ENCODE measurements at regions not wholly inside any gene's neighbourhood (a gene's known extent, or its start where the extent isn't known, plus 50 kb on each side); places are given as distances from the start of the nearest gene placed in this dataset. TPM values are rescaled to one million over a fixed set of nuclear protein-coding genes. Genes with fewer than 3 reads are reported as not detected.

DNA sequence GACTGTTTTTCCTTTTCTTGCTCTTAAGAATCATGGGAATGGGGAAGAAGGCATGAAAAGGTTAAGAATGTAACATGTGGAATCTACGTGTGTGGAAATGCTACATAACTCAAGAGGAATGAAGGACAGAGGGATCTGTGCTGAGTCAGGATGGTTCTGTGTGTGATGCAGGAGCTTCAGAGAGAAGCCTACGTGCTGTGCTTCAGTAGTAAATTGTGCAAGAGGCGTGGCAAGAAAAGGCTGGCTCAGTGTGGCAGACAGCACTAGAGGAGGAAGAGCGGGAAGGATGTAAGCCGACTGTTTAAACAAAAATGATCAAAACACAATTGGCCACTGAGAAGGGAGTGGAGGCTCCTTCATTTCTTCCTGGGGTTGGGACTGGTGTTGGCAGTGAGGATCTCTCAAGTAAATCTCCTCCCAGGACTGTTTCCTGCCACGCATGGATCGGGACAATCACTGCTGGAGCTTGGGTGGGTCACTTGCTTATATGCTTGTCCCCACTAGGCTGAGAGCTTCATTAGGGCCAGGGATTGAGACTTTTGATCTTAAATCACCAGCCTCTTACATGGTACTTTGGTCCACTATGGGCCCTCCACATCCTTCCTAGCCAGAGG lies 59.4 kb upstream of the BASP1 start:
- DNase-seq (ENCODE audit: low read depth in 2 of 3, low spot score in 2 of 3), result no peak

DNA sequence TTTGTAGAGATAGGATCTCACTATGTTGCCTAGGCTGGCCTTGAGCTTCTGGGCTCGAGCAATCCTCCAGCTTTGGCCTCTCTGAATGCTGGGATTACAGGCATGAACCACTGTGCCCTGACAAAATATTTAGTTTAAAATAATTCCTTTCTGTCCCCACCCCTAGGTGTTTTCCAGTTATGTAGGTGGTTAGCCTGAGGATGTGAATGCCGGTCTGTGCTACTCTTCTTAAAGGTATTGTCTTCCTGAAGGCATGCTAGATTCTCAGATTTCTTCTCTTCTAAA lies 56.7 kb upstream of the BASP1 start:
- no peak for DNase-seq (ENCODE audit: low read depth in 2 of 3, low spot score in 2 of 3)

DNA sequence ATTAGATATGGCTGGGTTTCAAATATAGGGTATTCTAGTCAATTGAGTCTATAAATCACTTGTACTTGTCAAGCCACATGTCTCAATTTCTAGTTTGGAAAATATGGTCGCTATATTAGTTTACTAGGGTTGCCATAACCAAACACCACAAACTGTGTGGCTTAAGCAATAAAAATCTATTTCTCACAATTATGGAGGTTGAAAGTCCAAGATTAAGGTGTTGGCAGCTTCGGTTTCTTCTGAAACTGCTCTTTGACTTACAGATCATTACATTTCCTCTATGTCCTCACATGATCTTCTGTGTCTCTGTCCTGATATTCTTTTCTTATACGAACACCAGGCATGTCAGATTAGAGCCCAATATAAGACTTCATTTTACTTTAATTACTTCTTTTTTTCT lies 55.8 kb upstream of the BASP1 start:
- no peak for DNase-seq (ENCODE audit: low read depth in 2 of 3, low spot score in 2 of 3)

DNA sequence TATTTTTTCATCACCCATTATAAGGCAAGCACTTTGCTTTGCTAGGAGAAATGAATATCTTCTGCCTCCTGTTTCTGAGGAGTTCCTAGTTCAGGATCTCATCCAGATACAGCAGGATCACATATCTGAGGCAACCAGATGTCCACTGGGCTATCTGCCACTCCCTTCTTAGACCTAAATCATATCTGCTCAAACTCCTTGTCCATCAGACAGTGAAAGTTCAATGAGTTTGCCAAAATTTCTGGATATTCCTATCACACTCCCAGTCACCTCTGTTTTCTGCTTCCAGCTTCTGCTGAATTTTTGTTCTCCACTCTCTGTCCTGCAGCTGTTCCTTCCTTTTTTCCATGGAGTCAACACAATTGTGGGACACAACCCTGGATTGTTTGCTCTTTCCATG lies 54.2 kb upstream of the BASP1 start:
- DNase-seq (ENCODE audit: low read depth in 2 of 3, low spot score in 2 of 3), result no peak

DNA sequence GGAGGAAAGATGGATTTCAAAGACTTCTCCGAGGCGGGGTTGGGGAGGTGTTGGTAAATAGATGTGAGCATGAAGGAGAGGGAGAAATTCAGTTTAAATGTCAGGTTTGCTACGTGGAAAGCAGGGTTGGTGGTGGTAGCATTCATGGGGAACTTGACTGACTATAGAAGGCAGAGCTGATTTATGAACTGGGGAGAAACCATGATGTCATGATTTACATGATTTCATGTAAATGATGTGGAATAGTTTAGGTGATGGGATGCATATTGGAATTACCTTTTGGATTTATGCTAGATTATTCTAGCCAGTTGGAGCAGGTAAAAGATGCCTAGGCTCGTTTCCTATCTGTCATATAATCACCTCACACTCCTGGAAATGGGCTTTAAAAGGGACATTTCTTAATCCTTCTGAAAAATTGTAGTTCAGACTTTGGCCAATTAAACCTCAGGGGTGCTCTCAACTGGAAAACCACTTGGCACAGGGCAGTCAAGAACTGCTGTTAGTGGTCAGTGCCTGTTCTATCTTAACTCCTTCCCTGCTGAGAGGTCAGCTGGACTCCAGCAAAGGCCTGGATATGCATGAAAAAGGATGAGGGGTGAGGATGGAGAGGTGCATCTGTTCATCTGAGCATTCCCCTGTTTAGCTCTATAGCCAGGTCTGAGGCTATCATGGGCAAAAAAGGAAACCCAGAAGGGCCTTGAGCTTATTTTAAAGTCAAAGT lies 50.1 kb upstream of the BASP1 start:
- no peak for DNase-seq (ENCODE audit: low read depth in 2 of 3, low spot score in 2 of 3)

Small RNA genes lying in the stretch of these regions (small RNA-seq; reads per million reads assigned to genes)
- gene RF00019 (not detected), gene RNA5SP180 (not detected)

Data from hematopoietic multipotent progenitor cell (in vitro differentiated cells).